ENCODE measurements at regions not wholly inside any gene's neighbourhood (a gene's known extent, or its start where the extent isn't known, plus 50 kb on each side); places are given as distances from the start of the nearest gene placed in this dataset.

DNA sequence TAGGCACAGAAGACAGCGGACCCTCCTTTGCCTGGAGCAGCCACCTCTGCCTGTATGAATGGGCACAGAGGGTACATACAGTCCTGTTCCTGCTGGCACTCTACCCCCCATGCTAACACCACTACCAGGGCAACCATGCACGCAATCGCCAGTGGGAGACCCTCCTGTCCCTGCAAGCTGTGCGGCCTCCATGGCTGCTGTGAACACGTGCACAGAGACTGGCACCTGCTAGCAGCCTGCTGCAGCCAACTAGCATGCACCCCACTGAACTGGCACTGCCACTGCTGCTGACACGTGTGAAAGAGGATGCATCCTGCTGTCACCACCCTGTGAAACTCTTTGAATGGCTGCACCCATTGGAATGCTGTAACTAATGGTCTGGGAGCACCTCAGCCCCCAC, 885.2 kb upstream of the ARRDC3 start:
- BruUV-seq (replicated peaks): no TSS peak
- H3K9me3 ChIP-seq (ENCODE audit: control insufficient read depth, insufficient read depth, low read depth, low read length): no peaks in the 10 kb centered on the region
- TF ChIP-seq TCF7L2 (IDR thresholded peaks at IDR 0.05; ENCODE audit: low read depth, low read length) (no peak), POLR2AphosphoS5 (IDR thresholded peaks at IDR 0.05; ENCODE audit: low read depth, low read length) (no peak), SIN3A (IDR thresholded peaks at IDR 0.05; ENCODE audit: borderline replicate concordance, insufficient read depth, low read depth, low read length) (no peak), CTCF (IDR thresholded peaks at IDR 0.05) (no peak)
- TF ChIP-seq, protein P1, sequence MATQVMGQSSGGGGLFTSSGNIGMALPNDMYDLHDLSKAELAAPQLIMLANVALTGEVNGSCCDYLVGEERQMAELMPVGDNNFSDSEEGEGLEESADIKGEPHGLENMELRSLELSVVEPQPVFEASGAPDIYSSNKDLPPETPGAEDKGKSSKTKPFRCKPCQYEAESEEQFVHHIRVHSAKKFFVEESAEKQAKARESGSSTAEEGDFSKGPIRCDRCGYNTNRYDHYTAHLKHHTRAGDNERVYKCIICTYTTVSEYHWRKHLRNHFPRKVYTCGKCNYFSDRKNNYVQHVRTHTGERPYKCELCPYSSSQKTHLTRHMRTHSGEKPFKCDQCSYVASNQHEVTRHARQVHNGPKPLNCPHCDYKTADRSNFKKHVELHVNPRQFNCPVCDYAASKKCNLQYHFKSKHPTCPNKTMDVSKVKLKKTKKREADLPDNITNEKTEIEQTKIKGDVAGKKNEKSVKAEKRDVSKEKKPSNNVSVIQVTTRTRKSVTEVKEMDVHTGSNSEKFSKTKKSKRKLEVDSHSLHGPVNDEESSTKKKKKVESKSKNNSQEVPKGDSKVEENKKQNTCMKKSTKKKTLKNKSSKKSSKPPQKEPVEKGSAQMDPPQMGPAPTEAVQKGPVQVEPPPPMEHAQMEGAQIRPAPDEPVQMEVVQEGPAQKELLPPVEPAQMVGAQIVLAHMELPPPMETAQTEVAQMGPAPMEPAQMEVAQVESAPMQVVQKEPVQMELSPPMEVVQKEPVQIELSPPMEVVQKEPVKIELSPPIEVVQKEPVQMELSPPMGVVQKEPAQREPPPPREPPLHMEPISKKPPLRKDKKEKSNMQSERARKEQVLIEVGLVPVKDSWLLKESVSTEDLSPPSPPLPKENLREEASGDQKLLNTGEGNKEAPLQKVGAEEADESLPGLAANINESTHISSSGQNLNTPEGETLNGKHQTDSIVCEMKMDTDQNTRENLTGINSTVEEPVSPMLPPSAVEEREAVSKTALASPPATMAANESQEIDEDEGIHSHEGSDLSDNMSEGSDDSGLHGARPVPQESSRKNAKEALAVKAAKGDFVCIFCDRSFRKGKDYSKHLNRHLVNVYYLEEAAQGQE (IDR thresholded peaks at IDR 0.05; ENCODE audit: insufficient read depth in 1 of 2, low read depth in 2 of 2, low read length in 1 of 2): no peak
- ChIA-PET POLR2A (no interaction called here), CTCF (no interaction called here)
- in situ Hi-C loops (cut with HindIII; ENCODE audit: low pct_unique_long_range_greater_than_20kb, low sequenced_read_pairs) (no loop called here), intact Hi-C loops (cut with micrococcal nuclease; ENCODE audit: unreplicated experiment) (no loop called here)
- no peaks in the 10 kb centered on the region for H3K4me1 ChIP-seq (ENCODE audit: control insufficient read depth, insufficient read depth, low read length)
- DNase-seq (ENCODE audit: low read depth, low spot score): no peak
- no peaks in the 10 kb centered on the region for H3K27me3 ChIP-seq (ENCODE audit: control insufficient read depth, insufficient read depth, low read length)
- no peak for ATAC-seq
- no peak overlapping the region for H3K4me3 ChIP-seq (ENCODE audit: low read depth in 2 of 2, low read length in 2 of 2)
- no peak overlapping the region for H3K27ac ChIP-seq (ENCODE audit: low read length)
- H3K36me3 ChIP-seq (ENCODE audit: control insufficient read depth, insufficient read depth, low read length): no peaks in the 10 kb centered on the region

DNA sequence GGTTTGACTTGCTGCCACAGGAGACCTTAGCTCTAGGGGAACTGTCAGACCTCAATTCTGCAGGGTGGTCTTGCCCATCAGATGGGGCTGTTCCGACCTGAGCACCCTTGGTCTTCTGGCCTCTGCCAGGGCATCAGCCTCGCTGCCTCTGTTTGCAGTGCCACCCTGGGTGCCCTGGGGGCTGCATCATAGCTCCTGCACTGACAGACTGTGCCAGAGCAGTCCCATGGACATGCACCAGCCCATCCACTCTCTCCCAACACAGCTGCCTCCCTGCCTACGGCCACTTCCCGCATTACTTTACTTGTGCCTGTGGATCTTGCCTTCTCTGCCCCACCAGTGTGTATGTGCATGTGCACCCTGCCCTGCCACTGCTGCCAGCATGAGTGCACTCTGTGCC, 884.7 kb upstream of the ARRDC3 start:
- Histone ChIP-seq H3K27me3 (ENCODE audit: control insufficient read depth, insufficient read depth, low read length) (no peaks in the 10 kb centered on the region), H3K36me3 (ENCODE audit: control insufficient read depth, insufficient read depth, low read length) (no peaks in the 10 kb centered on the region), H3K9me3 (ENCODE audit: control insufficient read depth, insufficient read depth, low read depth, low read length) (no peaks in the 10 kb centered on the region), H3K27ac (ENCODE audit: low read length) (no peak overlapping the region), H3K4me1 (ENCODE audit: control insufficient read depth, insufficient read depth, low read length) (no peaks in the 10 kb centered on the region), H3K4me3 (ENCODE audit: low read depth in 2 of 2, low read length in 2 of 2) (no peak overlapping the region)
- intact Hi-C loops (cut with micrococcal nuclease; ENCODE audit: unreplicated experiment) (no loop called here), in situ Hi-C loops (cut with HindIII; ENCODE audit: low pct_unique_long_range_greater_than_20kb, low sequenced_read_pairs) (no loop called here)
- ChIA-PET POLR2A (no interaction called here), CTCF (no interaction called here)
- ATAC-seq (no peak), DNase-seq (ENCODE audit: low read depth, low spot score) (no peak)
- TF ChIP-seq CTCF (IDR thresholded peaks at IDR 0.05): no peak
- no TSS peak for BruUV-seq (replicated peaks)

DNA sequence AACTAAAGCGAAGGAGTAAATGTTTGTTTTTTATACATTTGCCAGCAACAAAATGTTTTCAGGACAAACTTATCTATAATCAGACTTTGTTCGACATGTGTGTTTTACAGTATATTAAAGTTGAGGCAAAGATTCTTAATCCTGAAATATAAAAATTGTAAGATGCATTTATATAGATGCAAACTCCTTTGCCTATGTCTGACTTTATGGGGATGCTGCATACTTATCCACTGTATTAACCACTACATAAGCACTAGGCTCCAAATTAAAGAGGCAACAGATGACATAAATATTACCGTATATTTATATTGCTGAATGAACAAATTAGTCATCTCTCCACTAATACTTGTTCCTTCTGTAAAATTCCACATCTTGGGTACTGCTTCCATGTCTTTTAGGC, 882.7 kb upstream of the ARRDC3 start:
- Histone ChIP-seq H3K27ac (ENCODE audit: low read length) (no peak overlapping the region), H3K4me1 (ENCODE audit: control insufficient read depth, insufficient read depth, low read length) (no peaks in the 10 kb centered on the region), H3K36me3 (ENCODE audit: control insufficient read depth, insufficient read depth, low read length) (no peaks in the 10 kb centered on the region), H3K4me3 (ENCODE audit: low read depth in 2 of 2, low read length in 2 of 2) (no peak overlapping the region), H3K9me3 (ENCODE audit: control insufficient read depth, insufficient read depth, low read depth, low read length) (no peaks in the 10 kb centered on the region), H3K27me3 (ENCODE audit: control insufficient read depth, insufficient read depth, low read length) (no peaks in the 10 kb centered on the region)
- no peak for DNase-seq (ENCODE audit: low read depth, low spot score)
- BruUV-seq (replicated peaks): no TSS peak
- ChIA-PET POLR2A (no interaction called here), CTCF (no interaction called here)
- intact Hi-C loops (cut with micrococcal nuclease; ENCODE audit: unreplicated experiment) (no loop called here), in situ Hi-C loops (cut with HindIII; ENCODE audit: low pct_unique_long_range_greater_than_20kb, low sequenced_read_pairs) (no loop called here)
- TF ChIP-seq, protein P1 (IDR thresholded peaks at IDR 0.05; ENCODE audit: insufficient read depth in 1 of 2, low read depth in 2 of 2, low read length in 1 of 2): no peak
- TF ChIP-seq SIN3A (IDR thresholded peaks at IDR 0.05; ENCODE audit: borderline replicate concordance, insufficient read depth, low read depth, low read length) (no peak), CTCF (IDR thresholded peaks at IDR 0.05) (no peak), TCF7L2 (IDR thresholded peaks at IDR 0.05; ENCODE audit: low read depth, low read length) (no peak), POLR2AphosphoS5 (IDR thresholded peaks at IDR 0.05; ENCODE audit: low read depth, low read length) (no peak)
- no peak for ATAC-seq
